DMS153 (cell line): ENCODE measurements at regions not wholly inside any gene's neighbourhood (a gene's known extent, or its start where the extent isn't known, plus 50 kb on each side); places are given as distances from the start of the nearest gene placed in this dataset.
"Not testable (repeated sequence)": the region's sequence is repeated elsewhere in the genome, so short reads cannot be mapped to it uniquely, and the experiment has no call there.

Experiments used
- DNase-seq: peaks from one replicate; lab custom pipeline; 2025; lab: John Stamatoyannopoulos, UW

GRCh38 chr13:58343076-58343475 is 711.5 kb downstream of the PCDH17 start:
- no peak for DNase-seq

DNA sequence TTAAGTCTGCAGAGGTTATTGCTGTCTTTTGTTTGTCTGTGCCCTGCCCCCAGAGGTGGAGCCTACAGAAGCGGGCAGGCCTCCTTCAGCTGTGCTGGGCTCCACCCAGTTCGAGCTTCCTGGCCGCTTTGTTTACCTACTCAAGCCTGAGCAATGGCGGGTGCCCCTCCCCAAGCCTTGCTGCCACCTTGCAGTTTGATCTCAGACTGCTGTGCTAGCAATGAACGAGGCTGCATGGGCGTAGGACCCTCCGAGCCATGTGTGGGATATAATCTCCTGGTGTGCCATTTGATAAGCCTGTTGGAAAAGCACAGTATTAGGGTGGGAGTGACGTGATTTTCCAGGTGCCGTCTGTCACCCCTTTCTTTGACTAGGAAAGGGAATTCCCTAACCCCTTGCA is 720.6 kb downstream of the PCDH17 start:
- DNase-seq: not testable (repeated sequence)

GRCh38 chr13:58369936-58370335 is 738.4 kb downstream of the PCDH17 start:
- DNase-seq: no peak

DNA sequence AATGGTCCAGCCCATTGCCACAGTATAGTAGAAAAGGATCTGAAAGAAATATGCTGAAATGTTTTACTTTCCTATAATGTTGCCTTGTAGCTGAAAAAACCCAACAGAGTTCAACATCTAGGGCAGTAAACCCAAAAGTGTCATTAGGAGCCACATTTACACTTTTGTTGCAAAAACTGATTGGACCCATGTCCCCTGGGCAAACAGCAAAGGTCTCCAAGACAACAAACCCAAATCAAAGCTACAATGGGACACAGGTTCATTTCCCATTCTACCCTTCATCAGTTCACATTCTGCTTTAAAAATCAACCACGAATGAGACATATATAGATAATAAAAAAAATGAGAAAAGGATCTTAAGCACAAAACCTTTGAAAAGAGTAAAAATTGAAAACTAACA is 744.8 kb downstream of the PCDH17 start:
- DNase-seq: no peak

- DNase-seq: no peak
Observed at GRCh38 chr13:58376775-58377174, 745.2 kb downstream of the PCDH17 start.

DNA sequence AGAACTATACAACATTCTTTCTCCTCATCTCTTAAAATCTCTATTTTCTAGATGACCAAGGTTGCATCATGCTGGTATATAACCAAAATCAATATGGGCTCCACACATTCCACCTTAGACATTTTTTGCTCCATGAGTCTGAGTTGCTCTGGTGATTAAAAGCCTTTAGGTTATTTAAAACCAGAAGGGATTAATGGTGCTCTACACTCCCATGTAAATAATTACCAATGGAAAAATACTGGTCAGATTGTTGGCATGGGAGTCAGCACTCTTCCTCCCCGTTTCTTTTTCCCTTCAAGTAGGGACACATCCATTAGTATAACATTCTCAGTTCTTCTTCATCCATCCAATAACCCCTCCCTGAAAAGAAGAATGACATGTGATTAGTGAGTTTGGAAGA is 747.7 kb downstream of the PCDH17 start:
- no peak for DNase-seq

DNA sequence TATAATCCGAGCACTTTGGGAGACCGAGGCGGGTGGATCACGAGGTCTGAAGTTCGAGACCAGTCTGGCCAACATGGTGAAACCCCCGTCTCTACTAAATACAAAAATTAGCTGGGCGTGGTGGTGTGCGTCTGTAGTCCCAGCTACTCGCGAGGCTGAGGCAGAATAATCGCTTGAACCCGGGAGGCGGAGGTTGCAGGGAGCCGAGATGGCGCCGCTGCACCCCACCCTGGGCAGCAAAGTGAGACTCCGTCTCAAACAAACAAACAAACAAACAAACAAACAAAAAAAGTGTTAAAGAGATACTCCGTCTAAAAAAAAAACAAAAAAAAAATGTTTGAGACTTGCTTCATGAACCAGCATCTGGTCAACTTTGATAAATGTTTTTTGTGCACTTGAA is 753.8 kb downstream of the PCDH17 start:
- not testable (repeated sequence) for DNase-seq

DNA sequence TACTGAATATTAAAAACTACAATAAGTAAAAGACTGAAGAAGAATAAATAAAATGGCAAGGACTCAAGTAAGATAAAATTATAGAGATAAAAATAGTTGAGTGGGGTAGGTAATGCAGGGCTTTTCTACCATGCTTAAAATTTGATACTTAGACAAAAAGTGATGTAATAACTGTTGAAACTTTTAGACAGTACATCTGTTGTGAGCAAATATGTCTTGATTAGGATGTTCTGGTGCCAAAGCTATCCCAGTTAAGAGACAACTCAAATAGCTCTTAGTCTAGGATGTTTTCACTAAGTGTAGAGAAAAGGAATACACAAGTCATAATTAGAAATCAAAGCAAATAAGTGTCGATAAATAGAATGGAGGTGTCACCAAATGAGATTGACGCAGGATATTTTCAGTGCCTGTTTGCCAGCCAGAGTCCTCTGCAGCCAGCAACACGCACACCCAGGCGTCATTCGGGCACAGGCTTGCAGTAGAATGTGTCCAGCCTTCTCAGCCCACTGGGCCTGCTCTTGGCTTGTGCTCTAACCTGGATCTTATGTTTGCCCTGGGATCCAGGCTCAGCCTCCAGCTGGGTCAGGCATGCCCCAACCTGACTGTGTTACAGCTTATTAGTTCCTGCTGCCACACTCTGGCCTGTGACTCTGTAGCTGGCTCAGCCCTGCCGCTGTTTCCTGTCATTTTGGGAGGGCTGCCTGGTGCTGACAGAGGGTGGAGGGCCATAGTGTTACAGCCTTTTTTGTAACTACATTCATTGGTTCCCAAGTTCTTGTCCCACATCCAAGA is 766.2 kb downstream of the PCDH17 start:
- DNase-seq: no peak

- no peak for DNase-seq
Observed at GRCh38 chr13:58399263-58399662, 767.7 kb downstream of the PCDH17 start.

- no peak for DNase-seq
Observed at GRCh38 chr13:58406545-58406944, 775.0 kb downstream of the PCDH17 start.

- DNase-seq: no peak
Observed at GRCh38 chr13:58429917-58430316, 798.4 kb downstream of the PCDH17 start.

DNA sequence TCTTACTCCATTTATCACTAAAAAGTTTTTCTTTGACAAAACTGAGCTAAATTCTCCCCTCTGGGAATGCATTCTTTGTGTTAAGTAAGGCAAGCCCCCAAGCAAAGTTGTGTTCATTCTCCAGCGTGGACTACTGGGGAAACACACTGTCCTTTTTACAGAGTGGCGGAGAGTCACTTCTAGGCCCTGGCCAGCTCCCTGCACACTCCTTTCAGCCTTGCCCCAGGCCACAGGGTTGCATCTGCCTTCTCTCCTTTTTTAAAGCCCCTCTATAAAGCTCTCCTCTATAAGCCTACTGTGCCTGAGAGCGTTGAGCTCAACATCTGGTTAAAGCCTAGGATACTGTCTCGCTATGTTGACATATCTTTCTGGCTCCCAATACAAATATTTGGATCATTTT is 803.4 kb downstream of the PCDH17 start:
- no peak for DNase-seq

DNA sequence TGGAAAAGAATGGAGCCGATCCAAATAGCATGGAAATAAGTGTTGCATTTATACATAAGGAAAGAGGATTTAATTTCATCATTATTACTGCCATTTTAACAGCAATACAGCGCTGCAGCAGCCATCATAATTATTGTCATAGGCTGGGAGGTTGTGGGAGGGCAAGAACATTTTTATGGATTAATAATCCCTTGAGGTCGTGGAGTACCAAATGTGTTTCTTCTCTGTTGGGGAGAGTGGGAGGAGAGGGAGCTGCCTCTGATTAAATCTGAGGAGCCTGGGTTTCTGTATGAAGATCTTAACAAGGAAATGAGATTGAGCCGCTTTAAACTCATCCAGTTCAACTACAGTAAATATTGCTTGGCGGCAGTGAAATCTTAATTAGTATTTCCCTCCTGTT is 805.9 kb downstream of the PCDH17 start:
- DNase-seq: no peak

DNA sequence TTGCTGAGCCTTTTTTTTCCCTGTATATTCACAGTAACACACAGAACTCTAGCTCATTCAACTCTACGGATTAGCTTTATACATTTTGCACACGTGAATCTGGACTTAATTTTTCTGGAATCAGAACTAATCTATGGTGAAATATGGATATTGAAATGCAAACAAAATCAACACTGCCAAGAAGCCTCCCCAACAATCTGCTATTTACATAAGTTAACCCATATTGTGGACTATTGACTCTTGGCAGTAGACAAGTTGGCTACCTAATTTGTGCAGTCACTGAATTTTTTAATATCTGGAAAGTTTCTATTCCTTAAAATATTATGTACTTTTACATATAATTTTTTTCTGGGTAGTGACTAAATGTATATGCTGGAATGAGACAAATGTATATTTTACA is 815.4 kb downstream of the PCDH17 start:
- no peak for DNase-seq

DNA sequence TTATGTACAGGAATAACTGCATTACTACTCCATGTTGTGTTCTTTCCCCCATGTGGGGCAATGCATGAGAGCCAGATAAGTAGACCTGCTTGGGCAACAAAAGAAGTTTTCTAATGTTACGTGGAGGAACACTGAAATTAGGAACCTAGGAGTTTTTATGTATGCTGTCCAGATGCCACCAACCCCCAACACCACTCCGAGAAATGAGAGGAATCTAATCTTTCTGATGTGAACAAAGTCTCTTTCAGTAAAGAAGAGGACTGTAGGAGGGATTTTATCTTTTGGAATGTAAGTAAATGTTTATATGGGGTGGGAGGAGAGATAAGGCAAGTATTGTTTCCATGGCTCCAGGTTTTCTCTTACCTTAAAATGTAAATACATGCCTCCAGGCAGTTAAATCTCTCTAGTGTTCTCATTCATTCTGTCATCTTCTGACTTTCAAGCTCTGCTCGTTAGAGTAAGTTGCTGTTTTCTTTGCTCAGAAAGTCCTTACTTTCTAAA is 820.6 kb downstream of the PCDH17 start:
- DNase-seq: no peak

GRCh38 chr13:58455094-58455493 is 823.5 kb downstream of the PCDH17 start:
- no peak for DNase-seq

DNA sequence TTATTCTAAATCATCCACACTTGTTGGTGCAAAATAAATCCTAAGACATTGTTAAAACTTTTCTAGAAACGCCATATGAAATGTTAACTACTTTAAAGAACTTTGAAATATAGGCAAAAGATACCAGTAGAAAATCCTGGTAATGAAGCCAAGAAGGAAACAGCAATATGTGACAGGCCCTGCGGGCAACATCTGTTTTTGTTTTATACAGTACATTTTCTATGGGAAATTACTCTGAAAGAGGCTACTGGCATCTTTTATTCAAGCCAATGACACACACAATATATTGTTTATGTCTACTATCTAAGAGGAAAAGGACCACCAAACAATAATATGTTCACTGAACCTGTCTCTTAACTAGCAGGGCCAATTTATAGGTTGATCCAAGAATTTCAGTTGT is 829.7 kb downstream of the PCDH17 start:
- no peak for DNase-seq

GRCh38 chr13:58463841-58464240 is 832.3 kb downstream of the PCDH17 start:
- no peak for DNase-seq

DNA sequence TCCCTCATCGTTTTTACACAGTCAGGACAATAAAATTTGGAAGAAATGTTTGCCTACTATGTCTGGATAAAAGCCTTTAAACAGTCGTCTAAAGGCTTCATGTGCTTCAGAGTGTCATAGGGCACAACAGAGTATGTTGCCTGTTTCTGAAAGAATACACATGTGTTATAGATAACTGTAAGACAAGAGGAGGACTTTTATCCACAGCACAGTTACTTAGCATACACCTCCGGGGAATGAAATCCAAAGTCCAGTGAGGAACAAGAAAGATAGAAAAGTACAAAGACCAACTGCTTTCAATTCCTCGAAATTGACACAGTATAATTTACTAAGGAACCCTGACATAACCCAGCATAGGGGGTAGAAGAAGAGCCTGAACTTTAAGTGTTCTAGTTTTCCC is 835.6 kb downstream of the PCDH17 start:
- no peak for DNase-seq

GRCh38 chr13:58472483-58472882 is 840.9 kb downstream of the PCDH17 start:
- no peak for DNase-seq

DNA sequence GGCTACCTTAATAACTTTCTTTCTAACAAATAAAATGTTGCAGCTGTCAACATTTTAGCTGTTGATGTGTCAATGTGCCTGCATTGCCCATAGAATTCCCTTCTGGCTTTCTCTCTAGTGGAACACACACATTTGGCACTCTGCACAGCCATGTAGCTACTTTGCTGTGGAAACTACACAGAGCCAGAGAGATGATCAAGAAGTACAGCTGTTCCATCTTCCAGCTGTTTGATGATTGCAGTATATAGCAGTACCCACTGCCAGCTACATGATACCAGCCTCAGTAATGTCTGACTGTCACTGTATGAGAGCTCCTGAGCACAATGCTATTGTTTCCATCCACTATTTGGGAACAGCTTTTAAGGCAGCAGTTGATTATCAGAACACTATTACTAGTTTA is 843.0 kb downstream of the PCDH17 start:
- no peak for DNase-seq

DNA sequence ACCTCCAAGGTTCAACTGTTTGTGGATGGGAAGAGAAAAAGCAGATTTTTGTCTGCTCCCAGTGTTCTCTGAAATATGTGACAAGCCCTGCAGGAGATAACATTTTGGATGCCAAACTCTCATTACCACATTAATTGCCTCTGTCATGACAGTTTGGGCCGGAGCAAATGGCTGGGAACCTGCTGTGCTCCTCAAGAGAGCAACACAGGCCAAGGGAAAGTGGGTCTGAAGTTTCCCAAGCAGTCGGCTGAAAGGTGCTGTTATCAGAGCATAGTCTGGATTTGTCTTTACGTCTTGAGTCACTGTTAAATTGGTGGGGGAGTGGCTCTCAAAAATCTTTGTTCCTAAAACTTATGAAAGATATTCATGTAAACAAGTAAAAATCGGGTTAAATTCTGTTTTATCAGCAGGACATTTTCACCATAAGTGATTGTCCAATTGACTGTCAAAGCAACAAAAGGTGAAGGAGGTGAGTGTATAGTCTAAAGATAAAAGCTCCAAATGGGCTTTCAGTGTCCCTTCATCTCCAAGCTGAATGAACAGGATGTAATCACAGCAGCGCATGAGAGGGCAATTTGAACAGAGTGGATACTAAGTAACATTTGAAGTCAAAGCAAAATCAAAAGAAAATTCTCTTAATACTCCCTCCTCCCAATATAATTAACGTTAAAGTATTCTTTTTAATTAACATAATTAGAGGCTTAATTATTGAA is 844.8 kb downstream of the PCDH17 start:
- DNase-seq: peak; percentile 14

DNA sequence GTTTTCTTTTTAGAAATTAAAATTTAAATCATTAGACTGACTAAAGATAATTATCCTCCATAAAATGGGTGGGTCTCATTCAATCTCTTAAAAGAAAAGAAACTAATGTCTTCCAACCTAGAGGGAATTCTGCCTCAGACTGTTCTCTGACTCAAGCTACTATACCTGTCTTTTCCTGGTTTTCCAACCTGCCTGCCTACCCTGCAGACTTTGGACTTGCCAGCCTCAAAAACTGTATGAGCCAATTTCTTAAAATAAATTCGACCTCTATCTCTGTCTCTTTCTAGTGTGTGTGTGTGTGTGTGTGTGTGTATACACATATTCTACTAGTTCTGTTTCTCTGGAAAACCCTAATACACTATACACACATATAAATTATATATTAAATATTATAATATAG is 847.3 kb downstream of the PCDH17 start:
- DNase-seq: no peak

- DNase-seq: no peak
Observed at GRCh38 chr13:58480061-58480460, 848.5 kb downstream of the PCDH17 start.
